HFFc6 (cell line): ENCODE measurements at regions not wholly inside any gene's neighbourhood (a gene's known extent, or its start where the extent isn't known, plus 50 kb on each side); places are given as distances from the start of the nearest gene placed in this dataset.

Experiments used
- DNase-seq: peaks from one replicate; pipeline ENCODE4 v3.0.0-alpha.2; 2018
- H3K27ac Mint-ChIP-seq: 2 replicates; pipeline ENCODE4 v1.8.0; 2020; ENCODE audit warnings: mild to moderate bottlenecking, mixed read lengths
- H3K27me3 Mint-ChIP-seq: 2 replicates; pipeline ENCODE4 v1.8.0; 2021; ENCODE audit warnings: mild to moderate bottlenecking, moderate library complexity, mixed read lengths; ENCODE audit not compliant: insufficient read depth
- H3K36me3 Mint-ChIP-seq: 2 replicates; pipeline ENCODE4 v1.8.0; 2021; ENCODE audit warnings: low read depth, mixed read lengths
- H3K4me1 Mint-ChIP-seq: 2 replicates; pipeline ENCODE4 v1.8.0; 2020; ENCODE audit warnings: low read depth, mixed read lengths
- H3K4me3 Mint-ChIP-seq: 2 replicates; pipeline ENCODE4 v1.8.0; 2020; ENCODE audit warnings: mild to moderate bottlenecking, moderate library complexity, mixed read lengths
- H3K9me3 Mint-ChIP-seq: 2 replicates; pipeline ENCODE4 v1.8.0; 2020; ENCODE audit warnings: mild to moderate bottlenecking, mixed read lengths
- CTCF ChIP-seq: fragments of 200-600 bp; sonication (generic); IDR thresholded peaks from 2 replicates; pipeline ENCODE4 v1.5.0; 2021; ENCODE audit warnings: antibody characterized with exemption, mild to moderate bottlenecking

DNA sequence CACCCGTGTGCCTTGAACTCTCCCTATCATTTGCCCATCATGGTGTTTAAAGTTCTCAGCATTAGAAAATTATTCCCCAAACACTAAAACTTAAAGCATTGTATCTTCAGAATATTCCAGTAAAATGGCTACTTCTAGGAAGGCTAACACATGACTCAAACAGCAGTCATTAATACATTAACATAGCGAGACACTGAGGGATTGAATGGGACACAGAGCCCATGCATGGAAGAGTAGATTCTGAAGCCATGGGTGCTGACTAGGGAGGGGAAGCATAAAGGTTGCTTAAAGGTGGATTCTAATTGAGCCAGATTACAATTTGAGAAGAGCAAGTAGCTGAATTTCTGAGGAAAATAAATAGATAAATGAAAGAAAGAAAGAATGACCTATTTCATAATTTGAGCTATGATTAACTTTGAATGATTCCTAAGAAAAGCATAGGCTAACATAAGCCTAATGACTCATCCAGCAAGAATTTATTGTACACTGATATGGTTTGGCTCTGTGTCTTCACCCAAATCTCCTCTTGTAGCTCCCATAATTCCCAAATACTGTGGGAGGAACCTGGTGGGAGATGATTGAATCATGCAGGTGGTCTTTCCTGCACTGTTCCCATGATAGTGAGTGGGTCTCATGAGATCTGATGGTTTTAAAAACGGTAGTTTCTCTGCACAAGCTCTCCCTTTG is 79.8 kb upstream of the PIK3C3 start:
- Mint-ChIP-seq H3K9me3 (no peaks in the 10 kb centered on the region), H3K4me3 (peak overlapping the region; percentile 52), H3K27ac (peak overlapping the region; percentile 67), H3K27me3 (no peaks in the 10 kb centered on the region), H3K4me1 (peaks cover 62% of the 10 kb centered on the region), H3K36me3 (no peaks in the 10 kb centered on the region)
- DNase-seq = peak; percentile 55
- no peak for TF ChIP-seq CTCF

- Mint-ChIP-seq H3K4me1 (peaks cover 71% of the 10 kb centered on the region), H3K27me3 (no peaks in the 10 kb centered on the region), H3K36me3 (no peaks in the 10 kb centered on the region), H3K9me3 (no peaks in the 10 kb centered on the region), H3K4me3 (no peak overlapping the region), H3K27ac (peak overlapping the region; percentile 20)
- peak; percentile 8 for DNase-seq
- no peak for TF ChIP-seq CTCF
Observed at GRCh38 chr18:41873730-41874129, 81.3 kb upstream of the PIK3C3 start.

DNA sequence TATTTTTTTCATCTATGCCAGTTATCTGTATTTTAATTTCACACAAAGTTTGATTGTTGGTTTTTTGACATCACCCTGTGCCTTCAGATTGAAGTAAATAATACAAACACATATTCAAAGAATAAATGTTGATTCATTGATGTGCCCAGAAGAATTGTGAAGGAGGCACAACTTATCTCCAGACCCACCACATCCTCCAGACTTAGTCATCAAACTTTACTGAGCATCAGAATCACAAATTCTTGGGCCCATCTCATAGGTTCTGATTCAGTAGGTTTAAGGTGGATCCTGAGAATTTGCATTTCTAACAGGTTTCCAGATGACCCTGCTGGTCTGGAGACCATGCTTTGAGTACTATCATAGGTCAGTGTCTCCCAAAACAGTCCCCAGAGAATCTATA is 82.8 kb upstream of the PIK3C3 start:
- Mint-ChIP-seq H3K4me1 (peaks cover 81% of the 10 kb centered on the region), H3K36me3 (no peaks in the 10 kb centered on the region), H3K27me3 (no peaks in the 10 kb centered on the region), H3K4me3 (no peak overlapping the region), H3K27ac (peak overlapping the region; percentile 35; the same call in 1 of the 2 replicates), H3K9me3 (no peaks in the 10 kb centered on the region)
- TF ChIP-seq CTCF = no peak
- DNase-seq = no peak

DNA sequence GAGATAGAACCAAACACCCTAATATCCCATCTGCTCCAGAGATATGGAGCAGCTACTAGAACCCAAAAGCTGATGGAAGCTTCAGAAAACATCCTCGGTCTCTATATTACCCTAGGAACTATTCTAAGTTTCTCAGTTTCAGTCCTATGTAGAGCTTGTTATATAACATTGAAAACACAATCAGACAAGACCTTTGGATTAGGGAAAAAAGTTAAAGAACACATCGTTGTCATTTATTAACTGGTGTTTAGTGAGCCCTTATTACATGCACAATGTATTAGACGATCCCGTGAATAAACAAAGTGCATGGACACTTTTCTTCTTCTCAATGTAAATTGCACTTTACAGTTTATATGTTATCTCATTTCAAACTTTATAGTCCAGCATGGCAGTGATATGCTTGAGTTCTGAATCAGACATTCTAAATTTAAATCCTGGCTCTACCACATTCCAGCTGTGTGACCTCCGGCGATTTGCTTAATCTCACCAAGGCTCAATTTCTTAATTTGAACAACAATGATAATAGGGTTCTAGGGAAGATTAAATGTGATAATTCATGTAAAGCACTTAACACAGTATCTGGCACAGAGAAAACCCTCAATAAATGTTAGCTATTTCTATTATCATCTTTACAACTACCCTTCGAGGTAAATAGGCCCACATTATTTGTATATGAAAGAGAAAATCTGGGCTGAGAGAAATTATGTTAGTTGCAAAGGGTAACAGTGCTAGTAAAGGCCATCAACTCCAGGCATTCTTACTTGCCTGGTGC is 83.6 kb upstream of the PIK3C3 start:
- no peak for TF ChIP-seq CTCF
- Mint-ChIP-seq H3K4me1 (peaks cover 81% of the 10 kb centered on the region), H3K36me3 (peaks cover 5% of the 10 kb centered on the region; the same call in 1 of the 2 replicates), H3K4me3 (peak overlapping the region; percentile 48), H3K27ac (peak overlapping the region; percentile 59), H3K9me3 (no peaks in the 10 kb centered on the region), H3K27me3 (no peaks in the 10 kb centered on the region)
- DNase-seq = no peak

DNA sequence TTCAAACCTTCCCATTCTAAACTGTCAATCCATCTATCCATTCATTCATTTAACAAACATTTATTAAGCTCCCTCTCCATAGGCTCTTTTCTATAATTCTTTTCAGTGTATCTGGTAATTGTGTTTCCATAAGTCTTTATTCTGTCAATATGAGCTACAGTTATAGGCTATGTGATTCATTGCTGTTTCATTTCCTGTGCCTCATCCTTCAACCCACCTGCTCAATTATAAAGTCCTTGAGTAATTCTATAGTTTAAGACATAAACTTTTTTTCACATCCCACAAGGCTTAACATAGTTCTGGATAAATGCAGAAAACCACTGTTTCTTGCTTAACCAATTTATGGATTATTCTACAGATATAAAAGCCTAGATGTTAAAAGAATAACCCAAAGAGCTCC is 84.2 kb upstream of the PIK3C3 start:
- H3K27me3 Mint-ChIP-seq = no peaks in the 10 kb centered on the region
- H3K27ac Mint-ChIP-seq = peak overlapping the region; percentile 32
- no peaks in the 10 kb centered on the region for H3K9me3 Mint-ChIP-seq
- H3K36me3 Mint-ChIP-seq = peaks cover 6% of the 10 kb centered on the region; the same call in 1 of the 2 replicates
- peak overlapping the region; percentile 46 for H3K4me3 Mint-ChIP-seq
- DNase-seq = no peak
- no peak for TF ChIP-seq CTCF
- H3K4me1 Mint-ChIP-seq = peaks cover 76% of the 10 kb centered on the region
